WERI-Rb-1 (cell line): ENCODE measurements at regions not wholly inside any gene's neighbourhood (a gene's known extent, or its start where the extent isn't known, plus 50 kb on each side); places are given as distances from the start of the nearest gene placed in this dataset.

Source experiments
- DNase-seq: peaks from one replicate; pipeline ENCODE4 v3.0.0-alpha.2; 2020
- H3K27ac ChIP-seq: fragments of 250-450 bp; sonication (Bioruptor Pico); 2 replicates; pipeline ENCODE4 v1.5.1; 2020; ENCODE audit warnings: mild to moderate bottlenecking, moderate library complexity
- H3K27me3 ChIP-seq: fragments of 250-450 bp; sonication (Bioruptor Pico); 2 replicates; pipeline ENCODE4 v1.5.1; 2021; ENCODE audit warnings: mild to moderate bottlenecking, low read depth, moderate library complexity; ENCODE audit not compliant: insufficient read depth, severe bottlenecking
- H3K36me3 ChIP-seq: fragments of 250-450 bp; sonication (Bioruptor Pico); 2 replicates; pipeline ENCODE4 v1.5.1; 2020; ENCODE audit warnings: mild to moderate bottlenecking, moderate library complexity
- H3K4me3 ChIP-seq: 2 replicates; pipeline ENCODE4 v1.5.1; 2011; ENCODE audit warnings: low read depth, mild to moderate bottlenecking, control low read depth, low read length
- H3K9me3 ChIP-seq: fragments of 250-450 bp; sonication (Bioruptor Pico); 2 replicates; pipeline ENCODE4 v1.5.1; 2021; ENCODE audit warnings: mild to moderate bottlenecking, moderate library complexity; ENCODE audit not compliant: severe bottlenecking
- TF ChIP-seq, protein P1 (sequence below): IDR thresholded peaks from 2 replicates; pipeline ENCODE4 v1.5.1; 2011; ENCODE audit warnings: low read depth, mild to moderate bottlenecking, control low read depth, inconsistent platforms, low read length

DNA sequence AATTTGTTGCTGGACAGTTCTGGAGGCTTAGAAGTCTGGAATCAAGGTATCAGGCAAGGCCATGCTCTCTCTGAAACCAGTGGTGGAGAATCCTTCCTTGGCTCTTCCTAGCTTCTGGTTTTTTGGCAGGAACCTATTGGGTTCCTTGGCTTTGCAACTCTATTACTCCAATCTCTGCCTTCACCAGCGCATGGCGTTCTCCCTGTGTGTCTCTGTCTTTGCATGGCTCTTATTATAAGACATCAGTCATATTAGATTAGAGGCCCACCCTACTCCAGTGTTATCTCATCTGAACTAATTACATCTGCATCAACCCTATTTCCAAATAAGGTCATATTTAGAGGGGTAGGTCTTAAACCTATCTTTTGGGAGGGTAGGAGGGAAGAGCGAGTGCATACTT lies 358.1 kb upstream of the RARB start:
- Histone ChIP-seq H3K27me3 (no peaks in the 10 kb centered on the region), H3K4me3 (no peak overlapping the region), H3K36me3 (no peaks in the 10 kb centered on the region), H3K9me3 (no peaks in the 10 kb centered on the region), H3K27ac (no peak overlapping the region)
- TF ChIP-seq, protein P1, sequence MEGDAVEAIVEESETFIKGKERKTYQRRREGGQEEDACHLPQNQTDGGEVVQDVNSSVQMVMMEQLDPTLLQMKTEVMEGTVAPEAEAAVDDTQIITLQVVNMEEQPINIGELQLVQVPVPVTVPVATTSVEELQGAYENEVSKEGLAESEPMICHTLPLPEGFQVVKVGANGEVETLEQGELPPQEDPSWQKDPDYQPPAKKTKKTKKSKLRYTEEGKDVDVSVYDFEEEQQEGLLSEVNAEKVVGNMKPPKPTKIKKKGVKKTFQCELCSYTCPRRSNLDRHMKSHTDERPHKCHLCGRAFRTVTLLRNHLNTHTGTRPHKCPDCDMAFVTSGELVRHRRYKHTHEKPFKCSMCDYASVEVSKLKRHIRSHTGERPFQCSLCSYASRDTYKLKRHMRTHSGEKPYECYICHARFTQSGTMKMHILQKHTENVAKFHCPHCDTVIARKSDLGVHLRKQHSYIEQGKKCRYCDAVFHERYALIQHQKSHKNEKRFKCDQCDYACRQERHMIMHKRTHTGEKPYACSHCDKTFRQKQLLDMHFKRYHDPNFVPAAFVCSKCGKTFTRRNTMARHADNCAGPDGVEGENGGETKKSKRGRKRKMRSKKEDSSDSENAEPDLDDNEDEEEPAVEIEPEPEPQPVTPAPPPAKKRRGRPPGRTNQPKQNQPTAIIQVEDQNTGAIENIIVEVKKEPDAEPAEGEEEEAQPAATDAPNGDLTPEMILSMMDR, result no peak
- no peak for DNase-seq

DNA sequence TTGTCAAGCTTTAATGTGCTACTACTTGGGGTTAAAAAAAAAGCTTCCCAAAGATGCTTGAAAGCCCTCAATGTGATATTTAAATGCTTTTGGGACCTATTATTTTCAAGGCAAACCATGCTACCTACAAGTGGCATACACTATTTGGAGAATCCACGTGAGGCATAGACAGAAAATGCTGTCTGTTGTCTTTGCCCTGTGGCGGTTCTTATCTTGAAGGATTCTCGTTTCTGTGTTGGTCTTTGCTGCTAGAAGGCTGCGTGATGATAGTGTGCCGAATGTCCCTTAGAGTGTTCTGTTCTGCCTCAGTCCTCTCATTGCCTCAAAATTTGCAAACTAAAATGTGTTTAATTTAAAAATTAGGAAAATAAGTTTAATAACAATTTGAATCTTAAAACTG lies 356.2 kb upstream of the RARB start:
- H3K27me3 ChIP-seq, result no peaks in the 10 kb centered on the region
- H3K36me3 ChIP-seq, result no peaks in the 10 kb centered on the region
- TF ChIP-seq, protein P1, result no peak
- no peak overlapping the region for H3K4me3 ChIP-seq
- H3K27ac ChIP-seq, result no peak overlapping the region
- DNase-seq, result no peak
- no peaks in the 10 kb centered on the region for H3K9me3 ChIP-seq

DNA sequence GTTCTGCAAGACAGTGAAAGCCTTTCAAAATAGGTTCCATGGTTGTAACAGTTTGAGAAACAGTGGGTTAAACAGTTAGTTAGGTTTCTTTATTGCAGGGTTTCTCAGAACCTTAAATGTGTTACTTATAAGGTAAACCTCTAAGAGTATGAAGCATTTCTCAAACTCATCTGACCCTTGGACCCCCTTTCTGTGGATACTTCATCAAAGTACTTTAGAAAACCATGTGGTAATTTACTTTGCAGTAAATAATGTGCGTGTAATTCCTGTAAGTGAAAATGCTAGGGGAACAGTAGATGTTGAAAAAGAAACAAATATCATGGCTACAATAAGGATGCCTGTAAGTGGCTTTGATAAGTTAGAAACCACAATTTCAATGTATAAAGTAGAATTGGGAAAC lies 354.6 kb upstream of the RARB start:
- TF ChIP-seq, protein P1, result no peak
- no peak for DNase-seq
- no peak overlapping the region for H3K27ac ChIP-seq
- no peak overlapping the region for H3K4me3 ChIP-seq
- H3K27me3 ChIP-seq, result no peaks in the 10 kb centered on the region
- H3K9me3 ChIP-seq, result no peaks in the 10 kb centered on the region
- no peaks in the 10 kb centered on the region for H3K36me3 ChIP-seq

DNA sequence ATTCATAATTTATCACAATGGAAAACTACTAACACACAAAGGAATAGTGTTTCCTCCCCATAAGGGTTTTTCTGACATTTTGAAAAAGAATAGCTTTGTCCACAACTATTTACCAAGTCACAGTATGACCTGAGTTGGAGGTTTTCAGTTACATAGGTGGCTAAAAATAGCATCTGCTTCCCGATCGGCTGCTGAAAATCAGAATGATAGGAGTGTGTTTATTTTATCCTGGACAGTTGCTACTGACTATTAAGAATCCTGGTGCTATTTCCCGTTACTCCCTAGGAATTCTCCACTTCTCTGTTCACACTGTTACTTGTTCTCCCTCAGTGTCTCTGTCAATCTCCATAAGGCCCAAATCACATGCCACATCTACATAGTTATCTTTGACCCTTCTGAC lies 353.9 kb upstream of the RARB start:
- Histone ChIP-seq H3K4me3 (no peak overlapping the region), H3K9me3 (no peaks in the 10 kb centered on the region), H3K36me3 (no peaks in the 10 kb centered on the region), H3K27ac (no peak overlapping the region), H3K27me3 (no peaks in the 10 kb centered on the region)
- TF ChIP-seq, protein P1, result no peak
- no peak for DNase-seq

DNA sequence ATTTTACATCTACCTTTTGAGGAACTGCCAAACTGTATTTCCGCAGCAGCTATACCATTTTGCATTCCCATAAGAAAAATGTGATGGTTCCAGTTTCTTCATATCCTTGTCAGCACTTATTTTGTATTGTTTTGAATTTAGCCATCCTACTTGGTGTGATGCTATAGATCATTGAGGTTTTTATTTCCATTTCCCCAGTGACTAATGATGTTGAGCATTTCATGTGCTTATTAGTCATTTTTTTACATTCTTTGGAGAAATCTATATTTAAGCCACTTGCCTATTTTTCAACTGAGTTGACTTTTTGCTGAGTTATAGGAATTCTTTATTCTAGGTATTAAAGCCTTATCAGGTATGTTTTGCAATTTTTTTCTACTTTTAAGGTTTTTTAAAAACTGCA lies 347.6 kb upstream of the RARB start:
- Histone ChIP-seq H3K27me3 (no peaks in the 10 kb centered on the region), H3K36me3 (no peaks in the 10 kb centered on the region), H3K4me3 (no peak overlapping the region), H3K9me3 (no peaks in the 10 kb centered on the region), H3K27ac (no peak overlapping the region)
- DNase-seq, result no peak
- TF ChIP-seq, protein P1, result no peak

DNA sequence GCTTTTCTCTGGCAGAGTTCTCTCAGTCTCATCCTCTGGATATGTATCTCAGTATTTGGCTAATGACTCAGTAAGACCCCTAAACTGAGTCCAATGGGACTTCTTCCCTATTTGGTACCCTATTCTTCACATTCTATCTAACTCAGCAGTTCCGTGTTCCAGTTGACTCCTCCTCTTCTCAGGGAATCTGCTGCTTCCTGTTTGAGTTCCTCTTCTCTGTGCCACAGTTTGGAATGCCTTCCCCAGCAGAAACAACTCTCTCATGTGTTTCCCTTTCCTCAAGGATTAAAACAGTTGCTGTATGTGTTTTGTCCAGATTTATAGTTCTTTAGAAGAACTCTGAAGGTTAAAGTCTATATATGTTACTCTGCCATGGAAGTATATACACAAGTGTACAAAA lies 344.0 kb upstream of the RARB start:
- Histone ChIP-seq H3K36me3 (no peaks in the 10 kb centered on the region), H3K27me3 (no peaks in the 10 kb centered on the region), H3K9me3 (no peaks in the 10 kb centered on the region), H3K27ac (no peak overlapping the region), H3K4me3 (no peak overlapping the region)
- DNase-seq, result no peak
- TF ChIP-seq, protein P1, result no peak
